ENCODE measurements at regions not wholly inside any gene's neighbourhood (a gene's known extent, or its start where the extent isn't known, plus 50 kb on each side); places are given as distances from the start of the nearest gene placed in this dataset.
"Not testable (repeated sequence)": the region's sequence is repeated elsewhere in the genome, so short reads cannot be mapped to it uniquely, and the experiment has no call there.

GRCh38 chr14:71430678-71431376 is 501.4 kb upstream of the RGS6 start:
- no peak for DNase-seq (ENCODE audit: low spot score)
- Mint-ChIP-seq H3K27me3 (ENCODE audit: low read depth) (no peaks in the 10 kb centered on the region), H3K4me3 (ENCODE audit: low read depth) (no peak overlapping the region), H3K9me3 (peaks cover 18% of the 10 kb centered on the region), H3K4me1 (ENCODE audit: low read depth) (peaks cover 21% of the 10 kb centered on the region), H3K36me3 (ENCODE audit: low read depth) (peaks cover 58% of the 10 kb centered on the region), H3K27ac (peak overlapping the region; percentile 16)
- intact Hi-C loops (cut with micrococcal nuclease): no loop called here

- Mint-ChIP-seq H3K27me3 (ENCODE audit: low read depth) (no peaks in the 10 kb centered on the region), H3K4me3 (ENCODE audit: low read depth) (no peak overlapping the region), H3K27ac (no peak overlapping the region), H3K9me3 (peaks cover 3% of the 10 kb centered on the region), H3K4me1 (ENCODE audit: low read depth) (peaks cover 18% of the 10 kb centered on the region), H3K36me3 (ENCODE audit: low read depth) (peaks cover 46% of the 10 kb centered on the region)
- DNase-seq (ENCODE audit: low spot score): no peak
- intact Hi-C loops (cut with micrococcal nuclease): no loop called here
Observed at GRCh38 chr14:71432334-71433110, 499.7 kb upstream of the RGS6 start.

- H3K27ac Mint-ChIP-seq: no peak overlapping the region
- no peak overlapping the region for H3K4me3 Mint-ChIP-seq (ENCODE audit: low read depth)
- peaks cover 47% of the 10 kb centered on the region for H3K36me3 Mint-ChIP-seq (ENCODE audit: low read depth)
- no peaks in the 10 kb centered on the region for H3K27me3 Mint-ChIP-seq (ENCODE audit: low read depth)
- peaks cover 20% of the 10 kb centered on the region for H3K4me1 Mint-ChIP-seq (ENCODE audit: low read depth)
- H3K9me3 Mint-ChIP-seq: no peaks in the 10 kb centered on the region
- no peak for DNase-seq (ENCODE audit: low spot score)
- intact Hi-C loops (cut with micrococcal nuclease): no loop called here
Observed at GRCh38 chr14:71433303-71433702, 498.9 kb upstream of the RGS6 start.

- intact Hi-C loops (cut with micrococcal nuclease); H3K9me3 Mint-ChIP-seq; DNase-seq (ENCODE audit: low spot score); H3K27me3 Mint-ChIP-seq (ENCODE audit: low read depth); H3K27ac Mint-ChIP-seq; H3K4me3 Mint-ChIP-seq (ENCODE audit: low read depth): not testable (repeated sequence)
- peaks cover 49% of the 10 kb centered on the region for H3K36me3 Mint-ChIP-seq (ENCODE audit: low read depth)
- peaks cover 20% of the 10 kb centered on the region for H3K4me1 Mint-ChIP-seq (ENCODE audit: low read depth)
Observed at GRCh38 chr14:71435641-71436040, 496.6 kb upstream of the RGS6 start.

GRCh38 chr14:71437870-71438269 is 494.4 kb upstream of the RGS6 start:
- no peak overlapping the region for H3K27ac Mint-ChIP-seq
- no peaks in the 10 kb centered on the region for H3K27me3 Mint-ChIP-seq (ENCODE audit: low read depth)
- peaks cover 13% of the 10 kb centered on the region for H3K4me1 Mint-ChIP-seq (ENCODE audit: low read depth)
- H3K36me3 Mint-ChIP-seq (ENCODE audit: low read depth): peaks cover 52% of the 10 kb centered on the region
- H3K9me3 Mint-ChIP-seq: no peaks in the 10 kb centered on the region
- intact Hi-C loops (cut with micrococcal nuclease): no loop called here
- no peak for DNase-seq (ENCODE audit: low spot score)
- no peak overlapping the region for H3K4me3 Mint-ChIP-seq (ENCODE audit: low read depth)

GRCh38 chr14:71438684-71439083 is 493.5 kb upstream of the RGS6 start:
- DNase-seq (ENCODE audit: low spot score): no peak
- Mint-ChIP-seq H3K27ac (no peak overlapping the region), H3K9me3 (no peaks in the 10 kb centered on the region), H3K36me3 (ENCODE audit: low read depth) (peaks cover 54% of the 10 kb centered on the region), H3K4me1 (ENCODE audit: low read depth) (peaks cover 13% of the 10 kb centered on the region), H3K4me3 (ENCODE audit: low read depth) (no peak overlapping the region), H3K27me3 (ENCODE audit: low read depth) (no peaks in the 10 kb centered on the region)
- intact Hi-C loops (cut with micrococcal nuclease): no loop called here

- Mint-ChIP-seq H3K27ac (no peak overlapping the region), H3K36me3 (ENCODE audit: low read depth) (peaks cover 32% of the 10 kb centered on the region), H3K27me3 (ENCODE audit: low read depth) (no peaks in the 10 kb centered on the region), H3K4me1 (ENCODE audit: low read depth) (peaks cover 13% of the 10 kb centered on the region), H3K4me3 (ENCODE audit: low read depth) (no peak overlapping the region), H3K9me3 (no peaks in the 10 kb centered on the region)
- intact Hi-C loops (cut with micrococcal nuclease): no loop called here
- no peak for DNase-seq (ENCODE audit: low spot score)
Observed at GRCh38 chr14:71441126-71441525, 491.1 kb upstream of the RGS6 start.

GRCh38 chr14:71444030-71444822 is 488.0 kb upstream of the RGS6 start:
- Mint-ChIP-seq H3K4me1 (ENCODE audit: low read depth) (peaks cover 4% of the 10 kb centered on the region), H3K4me3 (ENCODE audit: low read depth) (no peak overlapping the region), H3K9me3 (no peaks in the 10 kb centered on the region), H3K36me3 (ENCODE audit: low read depth) (peaks cover 21% of the 10 kb centered on the region), H3K27ac (no peak overlapping the region), H3K27me3 (ENCODE audit: low read depth) (no peaks in the 10 kb centered on the region)
- intact Hi-C loops (cut with micrococcal nuclease): no loop called here
- no peak for DNase-seq (ENCODE audit: low spot score)

- Mint-ChIP-seq H3K4me3 (ENCODE audit: low read depth) (no peak overlapping the region), H3K27me3 (ENCODE audit: low read depth) (no peaks in the 10 kb centered on the region), H3K9me3 (peaks cover 9% of the 10 kb centered on the region), H3K27ac (no peak overlapping the region), H3K4me1 (ENCODE audit: low read depth) (peaks cover 18% of the 10 kb centered on the region), H3K36me3 (ENCODE audit: low read depth) (peaks cover 22% of the 10 kb centered on the region)
- DNase-seq (ENCODE audit: low spot score): no peak
- intact Hi-C loops (cut with micrococcal nuclease): no loop called here
Observed at GRCh38 chr14:71448431-71449315, 483.6 kb upstream of the RGS6 start.

GRCh38 chr14:71449316-71450055 is 482.7 kb upstream of the RGS6 start:
- Mint-ChIP-seq H3K27me3 (ENCODE audit: low read depth) (no peaks in the 10 kb centered on the region), H3K4me1 (ENCODE audit: low read depth) (peaks cover 21% of the 10 kb centered on the region), H3K4me3 (ENCODE audit: low read depth) (no peak overlapping the region), H3K27ac (no peak overlapping the region), H3K36me3 (ENCODE audit: low read depth) (peaks cover 25% of the 10 kb centered on the region), H3K9me3 (peaks cover 9% of the 10 kb centered on the region)
- intact Hi-C loops (cut with micrococcal nuclease): loop anchor here (5.0 kb wide), 2 partner anchors 37 to 117 kb away; no protein-coding TSS in a partner anchor
- DNase-seq (ENCODE audit: low spot score): no peak

GRCh38 chr14:71451501-71451900 is 480.7 kb upstream of the RGS6 start:
- intact Hi-C loops (cut with micrococcal nuclease): loop anchor here (5.0 kb wide), 2 partner anchors 39 to 119 kb away; no protein-coding TSS in a partner anchor
- no peak for DNase-seq (ENCODE audit: low spot score)
- Mint-ChIP-seq H3K27ac (no peak overlapping the region), H3K27me3 (ENCODE audit: low read depth) (no peaks in the 10 kb centered on the region), H3K9me3 (peaks cover 9% of the 10 kb centered on the region), H3K4me1 (ENCODE audit: low read depth) (peaks cover 28% of the 10 kb centered on the region), H3K36me3 (ENCODE audit: low read depth) (peaks cover 25% of the 10 kb centered on the region), H3K4me3 (ENCODE audit: low read depth) (no peak overlapping the region)

All from activated T-helper 2 cell treated with anti-CD3 and anti-CD28 coated beads, Interferon-gamma antibody, Interleukin-2, Interleukin-4, amounts not matched to agents 10 μg/mL and 5 μg/mL and 100 μg/mL, durations not matched to agents 14 hours and 24 hours and 36 hours (primary cell).